ENCODE measurements at regions not wholly inside any gene's neighbourhood (a gene's known extent, or its start where the extent isn't known, plus 50 kb on each side); places are given as distances from the start of the nearest gene placed in this dataset.

- TF ChIP-seq, protein P1, sequence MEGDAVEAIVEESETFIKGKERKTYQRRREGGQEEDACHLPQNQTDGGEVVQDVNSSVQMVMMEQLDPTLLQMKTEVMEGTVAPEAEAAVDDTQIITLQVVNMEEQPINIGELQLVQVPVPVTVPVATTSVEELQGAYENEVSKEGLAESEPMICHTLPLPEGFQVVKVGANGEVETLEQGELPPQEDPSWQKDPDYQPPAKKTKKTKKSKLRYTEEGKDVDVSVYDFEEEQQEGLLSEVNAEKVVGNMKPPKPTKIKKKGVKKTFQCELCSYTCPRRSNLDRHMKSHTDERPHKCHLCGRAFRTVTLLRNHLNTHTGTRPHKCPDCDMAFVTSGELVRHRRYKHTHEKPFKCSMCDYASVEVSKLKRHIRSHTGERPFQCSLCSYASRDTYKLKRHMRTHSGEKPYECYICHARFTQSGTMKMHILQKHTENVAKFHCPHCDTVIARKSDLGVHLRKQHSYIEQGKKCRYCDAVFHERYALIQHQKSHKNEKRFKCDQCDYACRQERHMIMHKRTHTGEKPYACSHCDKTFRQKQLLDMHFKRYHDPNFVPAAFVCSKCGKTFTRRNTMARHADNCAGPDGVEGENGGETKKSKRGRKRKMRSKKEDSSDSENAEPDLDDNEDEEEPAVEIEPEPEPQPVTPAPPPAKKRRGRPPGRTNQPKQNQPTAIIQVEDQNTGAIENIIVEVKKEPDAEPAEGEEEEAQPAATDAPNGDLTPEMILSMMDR (IDR thresholded peaks at IDR 0.05): no peak
- no peak for TF ChIP-seq POLR2A (IDR thresholded peaks at IDR 0.05)
Observed at GRCh38 chr6:120675886-120676285, 658.4 kb downstream of the TBC1D32 start.

Data from heart left ventricle (tissue), 13 donors.